NT2/D1 (cell line): ENCODE measurements at regions not wholly inside any gene's neighbourhood (a gene's known extent, or its start where the extent isn't known, plus 50 kb on each side); places are given as distances from the start of the nearest gene placed in this dataset.

Experiments used
- SUZ12 ChIP-seq: IDR thresholded peaks from 2 replicates; pipeline ENCODE4 v1.6.1; 2011; ENCODE audit not compliant: insufficient read length, insufficient read depth; ENCODE audit errors: extremely low read depth
- YY1 ChIP-seq: IDR thresholded peaks from 2 replicates; pipeline ENCODE4 v1.6.1; 2011; ENCODE audit not compliant: insufficient read length, insufficient read depth
- ZNF274 ChIP-seq: IDR thresholded peaks from 2 replicates; pipeline ENCODE4 v1.6.1; 2011; ENCODE audit warnings: mild to moderate bottlenecking, low read depth, low read length

DNA sequence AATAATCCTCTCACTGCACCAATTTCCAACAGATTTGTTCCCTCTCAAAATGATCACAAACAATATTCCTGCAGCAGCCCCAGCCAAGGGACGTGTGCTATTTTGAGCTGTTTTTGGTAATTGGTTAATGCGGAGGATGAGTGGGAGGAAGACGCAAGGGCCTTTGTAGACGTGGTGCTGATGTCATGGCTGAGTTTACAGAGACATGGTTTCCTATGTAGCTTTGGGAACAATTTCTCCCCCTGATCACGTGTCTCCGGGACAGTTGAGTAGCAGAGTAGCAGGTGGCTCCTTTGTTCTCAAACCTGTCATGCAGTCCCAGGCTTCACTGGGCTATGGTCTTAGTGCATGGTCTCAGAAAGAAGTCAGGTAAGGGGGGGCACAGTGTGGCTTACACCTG is 183.2 kb upstream of the NECTIN1 start:
- no peak for TF ChIP-seq SUZ12
- no peak for TF ChIP-seq ZNF274
- no peak for TF ChIP-seq YY1
